IMR-90 (cell line): ENCODE measurements at regions not wholly inside any gene's neighbourhood (a gene's known extent, or its start where the extent isn't known, plus 50 kb on each side); places are given as distances from the start of the nearest gene placed in this dataset.

Experiments
- ATAC-seq: fragments of 200-7000 bp; cut with Tn5 transposase; 2 replicates; pipeline ENCODE4 v1.9.1; 2020; ENCODE audit warnings: low read depth, mild to moderate bottlenecking, moderate library complexity
- BruUV-seq: library from RNA; stranded (reverse); fragments of 400-500 nt; replicated peaks from 2 replicates; lab custom pipeline; 2021; lab: Mats Ljungman, UMichigan
- CTCF ChIA-PET: fragments of 300-600 bp; formaldehyde crosslinking; extraction: SDS; loops from one replicate; lab custom pipeline; 2021; ENCODE audit warnings: antibody characterized with exemption; lab: Yijun Ruan, JAX
- POLR2A ChIA-PET: fragments of 300-600 bp; sonication (Branson Sonifier 250); formaldehyde crosslinking; loops from one replicate; lab custom pipeline; 2022; ENCODE audit warnings: antibody characterized with exemption; ENCODE audit not compliant: unreplicated experiment; lab: Charles Lee
- DNase-seq: peaks from one replicate; pipeline ENCODE4 v3.0.0; 2013
- H2AFZ ChIP-seq: replicated peaks from 2 replicates; pipeline ENCODE3; 2013; ENCODE audit warnings: low read length, mild to moderate bottlenecking; ENCODE audit not compliant: poor library complexity
- H2AK5ac ChIP-seq: 2 replicates; pipeline ENCODE4 v1.6.1; 2013; ENCODE audit warnings: low read depth, low read length, inconsistent platforms
- H2AK9ac ChIP-seq: replicated peaks from 2 replicates; pipeline ENCODE3; 2013; ENCODE audit warnings: mild to moderate bottlenecking, low read depth, low read length, moderate library complexity; ENCODE audit not compliant: poor library complexity
- H2BK120ac ChIP-seq: 2 replicates; pipeline ENCODE4 v1.6.1; 2013; ENCODE audit warnings: low read depth, low read length, inconsistent platforms
- H2BK15ac ChIP-seq: 3 replicates; pipeline ENCODE4 v1.6.1; 2013; ENCODE audit warnings: low read depth, low read length, inconsistent platforms
- H2BK20ac ChIP-seq: 2 replicates; pipeline ENCODE4 v1.6.1; 2013; ENCODE audit warnings: low read depth, mild to moderate bottlenecking, inconsistent platforms, low read length, moderate library complexity
- H2BK5ac ChIP-seq: 2 replicates; pipeline ENCODE4 v1.6.1; 2013; ENCODE audit warnings: mild to moderate bottlenecking, low read depth, low read length, inconsistent platforms; ENCODE audit not compliant: poor library complexity, severe bottlenecking
- H3K14ac ChIP-seq: replicated peaks from 2 replicates; pipeline ENCODE4 v1.6.1; 2013; ENCODE audit warnings: low read depth, low read length, inconsistent platforms
- H3K18ac ChIP-seq: 2 replicates; pipeline ENCODE4 v1.6.1; 2013; ENCODE audit warnings: low read depth, low read length, control low read depth
- H3K23ac ChIP-seq: 2 replicates; pipeline ENCODE4 v1.6.1; 2013; ENCODE audit warnings: low read depth, low read length, inconsistent platforms
- H3K27ac ChIP-seq: 2 replicates; pipeline ENCODE4 v1.5.1; 2013; ENCODE audit warnings: mild to moderate bottlenecking, control low read depth, low read length; ENCODE audit not compliant: insufficient read depth
- H3K27me3 ChIP-seq: 2 replicates; pipeline ENCODE4 v1.6.1; 2013; ENCODE audit warnings: low read length; ENCODE audit not compliant: control insufficient read depth, insufficient read depth
- H3K36me3 ChIP-seq: 2 replicates; pipeline ENCODE4 v1.6.1; 2013; ENCODE audit warnings: low read length, mixed read lengths; ENCODE audit not compliant: control insufficient read depth, insufficient read depth
- H3K4ac ChIP-seq: 2 replicates; pipeline ENCODE4 v1.6.1; 2013; ENCODE audit warnings: low read depth, low read length, inconsistent platforms
- H3K4me1 ChIP-seq: 2 replicates; pipeline ENCODE4 v1.6.1; 2013; ENCODE audit warnings: low read length, mixed read lengths; ENCODE audit not compliant: control insufficient read depth, insufficient read depth
- H3K4me2 ChIP-seq: 2 replicates; pipeline ENCODE4 v1.6.1; 2013; ENCODE audit warnings: low read depth, mild to moderate bottlenecking, control low read depth, low read length, moderate library complexity
- H3K4me3 ChIP-seq: 2 replicates; pipeline ENCODE4 v1.5.1; 2013; ENCODE audit warnings: low read depth, mild to moderate bottlenecking, control low read depth, low read length, moderate library complexity; ENCODE audit not compliant: insufficient read depth
- H3K56ac ChIP-seq: 2 replicates; pipeline ENCODE4 v1.6.1; 2013; ENCODE audit warnings: low read length, inconsistent platforms; ENCODE audit not compliant: insufficient read depth; ENCODE audit errors: extremely low read depth
- H3K79me1 ChIP-seq, 2 experiments: 2 replicates each; pipeline ENCODE4 v1.6.1; 2013; ENCODE audit warnings: low read length in 2 of 2, inconsistent platforms in 1 of 2, low read depth in 1 of 2
- H3K9ac ChIP-seq: 2 replicates; pipeline ENCODE4 v1.6.1; 2013; ENCODE audit warnings: low read depth, low read length, control low read depth
- H3K9me1 ChIP-seq: 2 replicates; pipeline ENCODE4 v1.6.1; 2013; ENCODE audit warnings: low read length, inconsistent platforms; ENCODE audit not compliant: insufficient read depth
- H3K9me3 ChIP-seq: 2 replicates; pipeline ENCODE4 v1.6.1; 2013; ENCODE audit warnings: low read length; ENCODE audit not compliant: control insufficient read depth, insufficient read depth
- H4K20me1 ChIP-seq: 2 replicates; pipeline ENCODE4 v1.6.1; 2013; ENCODE audit warnings: low read length, inconsistent platforms; ENCODE audit not compliant: insufficient read depth
- H4K5ac ChIP-seq: 2 replicates; pipeline ENCODE4 v1.6.1; 2013; ENCODE audit warnings: mild to moderate bottlenecking, low read depth, low read length, control low read depth
- H4K8ac ChIP-seq, 2 experiments: 2 replicates each; pipeline ENCODE4 v1.6.1; 2013; ENCODE audit warnings: low read depth in 2 of 2, low read length in 2 of 2, control low read depth in 1 of 2, inconsistent platforms in 1 of 2
- H4K91ac ChIP-seq: 2 replicates; pipeline ENCODE4 v1.6.1; 2013; ENCODE audit warnings: low read depth, low read length, inconsistent platforms; ENCODE audit not compliant: insufficient read depth
- BHLHE40 ChIP-seq: fragments of 150-350 bp; IDR thresholded peaks from 2 replicates; pipeline ENCODE4 v1.6.1; 2016; ENCODE audit warnings: mild to moderate bottlenecking, low read depth, low read length
- CEBPB ChIP-seq: IDR thresholded peaks from 2 replicates; pipeline ENCODE4 v1.6.1; 2012; ENCODE audit warnings: low read depth, low read length, improper control_type of control experiment
- CHD1 ChIP-seq: IDR thresholded peaks from 2 replicates; pipeline ENCODE4 v1.6.1; 2012; ENCODE audit warnings: low read depth, low read length, improper control_type of control experiment
- CTCF ChIP-seq: conservative IDR thresholded peaks from 2 replicates; pipeline ENCODE4 v1.5.1; 2012; ENCODE audit warnings: mild to moderate bottlenecking, low read depth, low read length, improper control_type of control experiment
- ELK1 ChIP-seq: fragments of 150-350 bp; IDR thresholded peaks from 2 replicates; pipeline ENCODE4 v1.6.1; 2016; ENCODE audit warnings: low read depth, mild to moderate bottlenecking, low read length, moderate library complexity, borderline replicate concordance
- FOS ChIP-seq: fragments of 150-350 bp; IDR thresholded peaks from 2 replicates; pipeline ENCODE4 v1.6.1; 2016; ENCODE audit warnings: low read depth, low read length
- MAFK ChIP-seq: IDR thresholded peaks from 2 replicates; pipeline ENCODE4 v1.6.1; 2012; ENCODE audit warnings: low read depth, low read length, improper control_type of control experiment
- MAZ ChIP-seq: IDR thresholded peaks from 2 replicates; pipeline ENCODE4 v1.6.1; 2012; ENCODE audit warnings: low read depth, mild to moderate bottlenecking, low read length, improper control_type of control experiment, moderate library complexity, borderline replicate concordance
- MXI1 ChIP-seq: IDR thresholded peaks from 2 replicates; pipeline ENCODE4 v1.6.1; 2012; ENCODE audit warnings: low read depth, mild to moderate bottlenecking, low read length, moderate library complexity, borderline replicate concordance
- NFE2L2 ChIP-seq: fragments of 150-350 bp; IDR thresholded peaks from 2 replicates; pipeline ENCODE4 v1.6.1; 2016; ENCODE audit warnings: low read depth, mild to moderate bottlenecking, low read length
- POLR2A ChIP-seq: IDR thresholded peaks from 2 replicates; pipeline ENCODE4 v1.6.1; 2012; ENCODE audit warnings: mild to moderate bottlenecking, low read depth, low read length
- RAD21 ChIP-seq: IDR thresholded peaks from 2 replicates; pipeline ENCODE4 v1.6.1; 2012; ENCODE audit warnings: low read length, improper control_type of control experiment
- RCOR1 ChIP-seq: IDR thresholded peaks from 2 replicates; pipeline ENCODE4 v1.6.1; 2012; ENCODE audit warnings: mild to moderate bottlenecking, low read length, improper control_type of control experiment; ENCODE audit not compliant: insufficient replicate concordance
- RFX5 ChIP-seq: IDR thresholded peaks from 2 replicates; pipeline ENCODE4 v1.8.0; 2012; ENCODE audit warnings: low read depth, mild to moderate bottlenecking, low read length, moderate library complexity
- SMC3 ChIP-seq: fragments of 150-350 bp; IDR thresholded peaks from 2 replicates; pipeline ENCODE4 v1.6.1; 2016; ENCODE audit warnings: low read depth, mild to moderate bottlenecking, antibody characterized with exemption, low read length, moderate library complexity
- USF2 ChIP-seq: fragments of 150-350 bp; IDR thresholded peaks from 2 replicates; pipeline ENCODE4 v1.6.1; 2017; ENCODE audit warnings: mild to moderate bottlenecking, antibody characterized with exemption, low read length, low read depth
- WGBS, 2 experiments: methylation state at CpG; one replicate each; pipeline versions ENCODE4 v1.1.5 to v1.1.7; 2013; ENCODE audit warnings: missing lambda C conversion rate in 2 of 2; ENCODE audit not compliant: insufficient read length in 1 of 2; ENCODE audit errors: extremely low coverage in 2 of 2; 5-methylcytosine and 5-hydroxymethylcytosine counted together
- dilution Hi-C: fragments of 300-500 bp; cut with HindIII; formaldehyde crosslinking; loops from one replicate; pipeline ENCODE4 v1.14.3; 2018; ENCODE audit warnings: low sequenced_read_pairs; ENCODE audit not compliant: unreplicated experiment
- in situ Hi-C: fragments of 300-500 bp; cut with MboI; formaldehyde crosslinking; loops from 3 replicates; pipeline ENCODE4 v1.14.3; 2019; ENCODE audit warnings: low sequenced_read_pairs, inconsistent platforms, mixed read lengths
- intact Hi-C: fragments of 100-400 bp; cut with micrococcal nuclease; formaldehyde crosslinking; loops from 2 replicates; pipeline ENCODE4 v1.10.0; 2022

GRCh38 chr11:36930256-36930655, 332.2 kb upstream of the RAG2 start:
- H4K5ac ChIP-seq: no peak overlapping the region
- no peak overlapping the region for H2BK20ac ChIP-seq
- H3K14ac ChIP-seq: no peak overlapping the region
- TF ChIP-seq FOS (no peak), SMC3 (no peak), MAFK (no peak), USF2 (no peak), RAD21 (no peak), POLR2A (no peak), CHD1 (no peak), ELK1 (no peak), RCOR1 (no peak), CEBPB (no peak), RFX5 (no peak), MXI1 (no peak), BHLHE40 (no peak), CTCF (no peak), NFE2L2 (no peak), MAZ (no peak)
- H3K9me1 ChIP-seq: no peaks in the 10 kb centered on the region
- H4K8ac ChIP-seq: no peak overlapping the region
- no peak overlapping the region for H3K27ac ChIP-seq
- no peaks in the 10 kb centered on the region for H3K36me3 ChIP-seq
- H2AK5ac ChIP-seq: no peak overlapping the region
- H3K4me2 ChIP-seq: no peak overlapping the region
- no peak overlapping the region for H3K23ac ChIP-seq
- H3K79me1 ChIP-seq: no peaks in the 10 kb centered on the region
- no peak overlapping the region for H3K9ac ChIP-seq
- H2AFZ ChIP-seq: no peak overlapping the region
- no peak overlapping the region for H2BK120ac ChIP-seq
- ATAC-seq (no peak), DNase-seq (no peak)
- POLR2A ChIA-PET: no interaction called here
- in situ Hi-C loops: no loop called here
- no peak overlapping the region for H3K18ac ChIP-seq
- no TSS peak for BruUV-seq
- no peak overlapping the region for H4K91ac ChIP-seq
- H3K56ac ChIP-seq: no peak overlapping the region
- H3K27me3 ChIP-seq: no peaks in the 10 kb centered on the region
- no peak overlapping the region for H3K4me3 ChIP-seq
- no CpG with 5 or more reads among the region's 3 CpGs for WGBS, 2 experiments
- H4K20me1 ChIP-seq: no peaks in the 10 kb centered on the region
- H3K4me1 ChIP-seq: no peaks in the 10 kb centered on the region
- CTCF ChIA-PET: no interaction called here
- no peak overlapping the region for H3K4ac ChIP-seq
- no peak overlapping the region for H2BK15ac ChIP-seq
- H2BK5ac ChIP-seq: no peak overlapping the region
- dilution Hi-C loops: no loop called here
- no peak overlapping the region for H2AK9ac ChIP-seq
- intact Hi-C loops: no loop called here
- no peaks in the 10 kb centered on the region for H3K9me3 ChIP-seq
